ENCODE measurements at regions not wholly inside any gene's neighbourhood (a gene's known extent, or its start where the extent isn't known, plus 50 kb on each side); places are given as distances from the start of the nearest gene placed in this dataset.
A peak's percentile ranks its signal among the peaks of the same experiment; 100 is the strongest.
"Not testable (repeated sequence)": the region's sequence is repeated elsewhere in the genome, so short reads cannot be mapped to it uniquely, and the experiment has no call there.

DNA sequence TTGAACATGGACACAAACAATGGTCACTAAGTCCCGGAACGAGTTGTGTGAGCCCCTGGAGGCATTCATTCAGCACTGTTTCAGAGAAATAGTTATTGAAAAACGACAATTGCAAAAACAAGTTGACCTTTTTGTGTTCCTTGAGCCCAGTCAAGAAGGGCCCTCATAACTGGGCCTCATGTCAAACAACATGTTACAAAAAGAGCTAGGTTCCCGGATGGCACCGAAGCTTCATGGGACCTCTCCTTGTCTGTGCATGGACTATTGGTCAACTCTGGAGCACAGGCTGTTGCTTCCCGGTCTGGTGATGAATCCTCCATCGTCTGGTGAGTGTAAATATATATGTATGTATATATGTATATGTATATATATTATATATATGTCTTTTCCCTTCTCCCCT, 176.6 kb downstream of the ALG10 start:
- DNase-seq = no peak

GRCh38 chr12:34203866-34204620, 181.7 kb downstream of the ALG10 start:
- no peak for DNase-seq

- DNase-seq = no peak
Measured at GRCh38 chr12:34204830-34205285, 182.6 kb downstream of the ALG10 start.

DNA sequence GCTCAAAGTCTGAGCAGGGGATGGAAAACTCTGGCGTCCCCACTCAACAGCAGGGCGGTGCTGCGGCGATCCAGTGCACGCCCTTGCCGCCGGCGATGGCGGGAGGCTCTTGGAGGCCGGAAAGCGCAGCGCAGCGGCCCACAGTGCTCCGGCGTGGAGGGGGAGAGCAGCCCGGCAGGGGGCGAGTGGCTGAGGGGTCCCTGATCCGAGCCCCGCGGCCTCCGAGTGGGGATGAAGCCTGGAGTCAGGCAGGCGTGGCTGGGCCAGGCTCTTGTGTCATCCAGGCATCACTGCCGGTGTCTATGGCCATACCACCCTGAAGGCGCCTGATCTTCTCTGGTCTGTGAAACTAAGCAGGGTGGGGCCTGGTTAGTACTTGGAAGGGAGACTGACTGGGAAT, 183.1 kb downstream of the ALG10 start:
- no peak for DNase-seq

- no peak for DNase-seq
Measured at GRCh38 chr12:34206061-34206785, 183.9 kb downstream of the ALG10 start.

DNA sequence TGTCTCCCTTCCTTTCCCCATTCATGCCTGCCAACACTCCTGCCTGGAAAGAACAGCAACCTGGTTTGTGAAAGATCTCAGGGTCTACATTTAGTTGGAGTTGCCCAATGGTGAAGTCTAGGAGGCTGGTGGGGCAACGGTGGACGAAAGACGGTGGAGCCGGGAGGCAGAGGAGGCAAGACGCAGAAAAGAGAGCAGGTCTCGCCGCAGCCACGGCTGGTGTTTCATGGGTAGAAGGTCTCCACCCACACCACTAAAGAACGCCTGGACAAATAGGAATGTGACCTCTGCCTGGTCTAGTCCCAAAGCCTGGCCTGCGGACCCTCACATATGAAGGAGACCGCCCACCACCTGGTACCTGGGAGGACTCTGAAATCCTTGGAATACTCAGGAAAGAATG, 185.6 kb downstream of the ALG10 start:
- DNase-seq = no peak

GRCh38 chr12:34208331-34209258, 186.3 kb downstream of the ALG10 start:
- DNase-seq = no peak

DNA sequence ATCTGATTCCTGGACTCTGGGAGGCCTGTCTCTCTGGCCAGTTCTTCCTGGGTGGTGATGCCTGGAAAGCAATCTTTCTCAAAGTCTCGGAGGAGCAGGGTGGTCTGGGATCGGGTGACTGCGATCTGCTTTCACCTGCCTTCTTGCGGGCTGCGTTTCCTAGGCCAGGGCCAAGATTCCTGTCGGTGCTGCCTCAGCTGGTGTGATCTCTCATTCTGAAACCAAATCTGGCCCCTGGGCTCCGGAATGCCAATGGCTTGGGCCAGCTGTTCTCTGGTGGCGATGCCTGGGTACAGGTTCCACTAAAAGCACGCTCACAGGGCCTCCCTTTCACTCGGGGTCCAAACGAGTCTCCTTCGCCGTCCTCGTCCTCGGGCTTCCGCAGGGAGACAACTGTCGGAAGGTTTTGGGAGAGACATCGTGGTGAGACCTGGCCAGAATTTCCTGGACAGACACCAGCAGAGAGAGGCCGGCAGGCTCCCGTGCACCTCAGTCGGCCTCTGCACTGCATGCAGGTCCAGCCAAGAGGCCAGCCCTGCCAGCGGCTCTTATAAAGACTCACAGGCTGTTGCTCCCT, 187.1 kb downstream of the ALG10 start:
- no peak for DNase-seq

GRCh38 chr12:34210183-34210582, 187.9 kb downstream of the ALG10 start:
- no peak for DNase-seq

GRCh38 chr12:34210689-34211530, 188.6 kb downstream of the ALG10 start:
- no peak for DNase-seq

- no peak for DNase-seq
Measured at GRCh38 chr12:34212651-34213050, 190.4 kb downstream of the ALG10 start.

DNA sequence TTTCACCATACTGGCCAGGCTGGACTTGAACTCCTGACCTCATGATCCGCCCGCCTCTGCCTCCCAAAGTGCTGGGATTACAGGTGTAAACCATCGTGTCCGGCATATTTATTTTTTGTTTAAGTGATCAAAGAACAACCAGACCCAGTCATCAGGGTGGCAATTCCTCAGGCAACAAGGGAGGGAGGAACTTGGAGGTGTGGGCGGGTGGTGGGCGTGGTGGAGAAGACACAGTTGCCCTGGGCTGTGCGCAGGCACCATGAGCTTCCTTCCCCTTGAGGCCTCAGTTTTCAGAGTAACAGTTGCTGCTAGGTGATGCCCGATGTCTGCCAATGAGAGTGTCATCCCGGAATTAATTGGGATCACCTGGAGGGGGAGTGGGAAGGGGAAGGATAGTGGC, 191.7 kb downstream of the ALG10 start:
- no peak for DNase-seq

DNA sequence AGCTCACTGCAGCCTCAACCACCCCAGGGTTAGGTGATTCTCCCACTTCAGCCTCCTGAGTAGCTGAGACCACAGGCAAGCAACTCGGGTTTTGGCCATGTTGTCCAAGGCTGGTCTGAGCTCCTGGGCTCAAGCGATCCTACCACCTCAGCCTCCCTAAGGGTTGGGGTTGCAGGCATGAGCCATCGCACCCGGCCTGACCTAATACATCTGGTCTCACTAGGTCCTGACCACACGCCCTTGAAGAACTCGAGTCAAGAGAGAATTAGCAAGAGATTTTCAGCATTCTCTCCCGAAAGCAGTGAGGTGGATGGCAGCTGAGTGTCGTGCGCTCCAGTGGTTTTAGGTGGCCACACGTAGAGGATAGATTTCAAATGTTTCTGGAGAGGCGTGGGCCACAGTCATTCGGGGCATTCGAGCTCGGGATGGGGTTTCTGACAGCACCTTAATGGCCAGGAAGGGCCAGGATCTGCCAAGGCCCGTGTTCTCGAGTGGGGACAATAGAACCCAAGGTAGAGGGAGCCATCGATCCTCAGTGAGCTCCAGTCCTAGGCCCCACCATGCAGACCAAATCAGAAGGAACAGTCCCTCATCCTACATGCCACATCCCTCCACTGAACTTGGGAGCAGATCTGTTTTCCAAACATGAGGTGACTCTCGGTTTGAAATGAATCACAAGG, 193.1 kb downstream of the ALG10 start:
- DNase-seq = no peak

DNA sequence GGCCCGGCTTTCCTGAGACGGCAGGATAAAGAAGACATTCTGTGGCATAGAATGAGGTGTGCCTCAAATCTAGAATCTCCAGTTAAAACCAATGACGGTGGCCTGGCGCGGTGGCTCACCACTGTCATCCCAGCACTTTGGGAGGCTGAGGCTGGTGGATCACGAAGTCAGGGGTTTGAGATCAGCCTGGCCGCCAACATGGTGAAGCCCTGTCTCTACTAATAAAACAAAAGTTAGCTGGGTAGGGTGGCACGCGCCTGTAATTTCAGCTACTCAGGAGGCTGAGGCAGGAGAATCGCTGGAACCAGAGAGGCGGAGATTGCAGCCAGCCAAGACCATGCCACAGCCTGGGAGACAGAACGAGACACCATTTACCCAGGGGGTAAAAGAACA, 193.6 kb downstream of the ALG10 start:
- no peak for DNase-seq

- no peak for DNase-seq
Measured at GRCh38 chr12:34217660-34218059, 195.4 kb downstream of the ALG10 start.

DNA sequence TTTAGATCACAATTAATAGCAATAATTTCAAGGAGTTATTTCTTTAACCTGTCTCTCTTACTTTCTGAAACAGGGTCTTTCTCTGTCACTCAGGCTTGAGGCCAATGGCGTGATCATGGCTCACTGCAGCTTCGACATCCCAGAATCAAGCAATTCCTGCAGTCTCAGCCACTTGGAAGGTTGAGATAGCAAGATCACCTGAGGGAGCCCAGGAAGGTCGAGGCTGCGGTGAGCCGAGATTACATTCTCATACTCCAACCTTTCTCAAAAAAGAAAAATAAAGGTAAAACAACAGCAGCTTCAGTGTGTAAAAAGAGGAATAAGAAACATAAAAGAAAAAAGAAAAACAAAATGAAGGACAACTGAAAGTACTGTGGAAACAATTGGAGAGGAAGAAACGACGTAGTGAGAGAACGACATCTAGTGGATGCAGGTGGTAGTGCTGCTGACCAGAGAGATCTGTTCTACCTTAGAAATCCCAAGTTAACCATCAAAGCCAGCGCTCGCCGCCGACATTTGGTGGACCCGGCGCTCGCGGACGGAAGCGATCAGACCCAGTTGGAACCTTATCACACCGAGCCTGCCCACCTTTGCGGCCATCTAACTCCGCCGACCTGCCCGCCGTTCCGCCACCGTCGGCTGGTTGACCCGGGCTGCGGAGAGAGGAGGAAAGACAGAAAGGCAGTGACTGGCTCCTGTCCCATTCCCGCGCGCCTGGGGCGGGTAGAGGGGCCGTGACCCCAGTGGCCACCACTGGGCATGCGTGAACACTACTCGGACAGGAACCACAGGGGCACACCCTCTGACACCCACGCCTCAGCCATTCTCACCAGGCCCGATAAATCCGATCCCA, 196.1 kb downstream of the ALG10 start:
- DNase-seq = peak; percentile 78

DNA sequence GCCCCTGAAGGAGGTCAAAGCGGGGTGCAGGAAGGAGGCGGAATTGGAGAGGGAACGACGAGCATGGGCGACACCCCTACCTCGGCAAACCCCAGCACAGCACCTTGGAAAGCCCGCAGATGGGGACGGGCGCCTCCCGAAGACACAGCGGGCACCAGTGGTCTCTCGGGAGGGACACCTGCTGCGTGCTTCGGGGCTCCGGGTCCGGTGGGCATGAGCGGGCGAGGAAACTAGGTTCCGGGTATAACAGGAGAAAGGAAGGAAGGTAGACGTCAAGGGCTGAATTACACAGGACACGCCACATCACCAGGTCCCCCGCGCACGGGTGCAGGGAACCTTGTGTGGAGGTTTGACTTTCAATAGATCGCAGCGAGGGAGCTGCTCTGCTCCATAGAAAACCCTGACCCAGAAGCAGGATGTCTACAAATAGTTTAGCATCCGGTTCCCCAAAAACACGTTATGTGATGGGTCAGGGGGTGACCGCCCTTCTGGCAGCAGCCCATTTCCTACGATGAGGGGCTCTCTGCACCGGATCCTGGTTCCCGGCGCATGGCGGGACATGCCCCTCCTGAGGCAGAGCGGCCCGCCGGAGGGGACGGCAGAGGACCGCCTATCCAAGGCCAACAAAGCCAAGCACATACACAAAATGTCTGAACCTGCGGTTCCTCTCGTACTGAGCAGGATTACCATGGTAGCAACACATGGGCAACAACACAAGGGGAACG, 196.9 kb downstream of the ALG10 start:
- DNase-seq = no peak

DNA sequence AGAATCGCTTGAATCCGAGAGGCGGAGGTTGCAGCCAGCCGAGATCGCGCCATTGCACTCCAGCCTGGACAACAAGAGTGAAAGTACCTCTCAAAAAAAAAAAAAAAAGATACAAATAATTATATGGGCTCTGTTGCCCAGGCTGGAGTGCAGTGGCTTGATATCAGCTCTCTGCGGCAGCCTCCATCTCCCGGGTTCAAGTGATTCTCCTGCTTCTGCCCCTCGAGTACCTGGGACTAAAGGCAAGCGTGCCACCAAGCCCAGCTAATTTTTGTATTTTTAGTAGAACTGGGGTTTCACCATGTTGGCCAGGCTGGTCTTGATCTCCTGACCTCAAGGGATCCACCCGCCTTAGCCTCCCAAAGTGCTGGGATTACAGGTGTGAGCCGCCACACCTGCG, 197.8 kb downstream of the ALG10 start:
- DNase-seq = not testable (repeated sequence)

DNA sequence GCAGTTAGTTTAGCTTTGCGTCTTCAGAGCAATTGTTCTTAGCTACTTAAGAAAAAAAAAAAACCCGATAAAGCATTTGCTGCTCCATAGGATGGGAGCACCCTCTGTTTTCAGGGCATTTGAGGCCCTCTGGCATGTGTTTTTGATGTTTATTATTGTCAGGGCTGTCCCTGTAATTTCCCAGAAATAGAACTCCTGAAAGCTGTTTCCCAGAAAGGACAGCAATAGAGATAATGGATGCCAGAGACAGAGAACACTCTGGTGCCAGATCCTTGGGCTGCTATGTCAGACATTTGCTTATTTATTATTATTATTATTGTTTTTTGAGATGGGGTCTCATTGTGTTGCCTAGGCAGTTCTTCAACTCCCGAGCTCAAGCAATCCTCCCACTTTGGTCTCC, 201.3 kb downstream of the ALG10 start:
- DNase-seq = no peak

GRCh38 chr12:34226044-34226443, 203.7 kb downstream of the ALG10 start:
- not testable (repeated sequence) for DNase-seq
